Tibial nerve (tissue), 4 donors: ENCODE measurements at regions not wholly inside any gene's neighbourhood (a gene's known extent, or its start where the extent isn't known, plus 50 kb on each side); places are given as distances from the start of the nearest gene placed in this dataset.

Source experiments
- DNase-seq, 2 donors: peaks; one replicate each; pipeline ENCODE4 v3.0.0-alpha.2; 2019; ENCODE audit warnings: low spot score in 2 of 2
- H3K27ac ChIP-seq, 4 donors: fragments of 200-600 bp; sonication (generic) in 3 of 4; one replicate each; pipeline ENCODE4 v1.5.1; 2017 to 2019; ENCODE audit warnings: mild to moderate bottlenecking in 1 of 4
- H3K27me3 ChIP-seq, 2 donors: fragments of 200-600 bp; sonication (generic) in 1 of 2; one replicate each; pipeline versions ENCODE4 v1.5.1 to v1.6.0; 2017 to 2019
- H3K36me3 ChIP-seq, 3 donors: fragments of 200-600 bp; sonication (generic); one replicate each; pipeline ENCODE4 v1.5.1; 2018 to 2019
- H3K4me1 ChIP-seq, 4 donors: fragments of 200-600 bp; sonication (generic) in 3 of 4; one replicate each; pipeline ENCODE4 v1.5.1; 2017 to 2019
- H3K4me3 ChIP-seq, 4 donors: fragments of 200-600 bp; sonication (generic) in 3 of 4; one replicate each; pipeline ENCODE4 v1.5.1; 2017 to 2019; ENCODE audit warnings: mild to moderate bottlenecking in 1 of 4, moderate library complexity in 1 of 4
- H3K9me3 ChIP-seq, 4 donors: fragments of 200-600 bp; sonication (generic) in 3 of 4; one replicate each; pipeline ENCODE4 v1.5.1; 2017 to 2019
- CTCF ChIP-seq, 5 experiments: fragments of 200-600 bp in 3 of 5; fragments of 450-650 bp in 2 of 5; sonication (generic) in 3 of 5; IDR thresholded peaks; one replicate each; pipeline ENCODE4 v1.5.1; 2016 to 2019; ENCODE audit warnings: antibody characterized with exemption in 5 of 5, mild to moderate bottlenecking in 3 of 5, moderate library complexity in 2 of 5
- EP300 ChIP-seq, 2 donors: sonication (generic); formaldehyde crosslinking; IDR thresholded peaks; one replicate each; pipeline ENCODE4 v1.6.1; 2017; ENCODE audit warnings: antibody characterized with exemption in 2 of 2, mild to moderate bottlenecking in 1 of 2
- POLR2A ChIP-seq, 2 donors: fragments of 450-650 bp; IDR thresholded peaks; one replicate each; pipeline ENCODE4 v1.6.1; 2017; ENCODE audit warnings: antibody characterized with exemption in 2 of 2, mild to moderate bottlenecking in 2 of 2, moderate library complexity in 2 of 2
- WGBS, 2 donors: methylation state at CpG; one replicate each; pipeline ENCODE4 v1.1.5; 2018; 5-methylcytosine and 5-hydroxymethylcytosine counted together

GRCh38 chr14:48914921-48915320 is 671.3 kb downstream of the RPS29 start:
- TF ChIP-seq CTCF (IDR thresholded peaks at IDR 0.05) (no peak), POLR2A (IDR thresholded peaks at IDR 0.05) (no peak), EP300 (IDR thresholded peaks at IDR 0.05) (no peak)
- 79 to 86% methylated on average over 4 of the region's 4 CpGs for WGBS, 2 donors

GRCh38 chr14:48914382-48914781 is 671.8 kb downstream of the RPS29 start:
- no peaks in the 10 kb centered on the region for H3K27me3 ChIP-seq
- H3K9me3 ChIP-seq = no peaks in the 10 kb centered on the region
- WGBS, 2 donors = 66 to 77% methylated on average over 1 of the region's 1 CpG
- no peak for DNase-seq
- H3K27ac ChIP-seq = no peak overlapping the region
- H3K36me3 ChIP-seq = no peaks in the 10 kb centered on the region
- H3K4me3 ChIP-seq = no peak overlapping the region
- no peak for TF ChIP-seq CTCF (IDR thresholded peaks at IDR 0.05)
- no peak for TF ChIP-seq EP300 (IDR thresholded peaks at IDR 0.05)
- no peak for TF ChIP-seq POLR2A (IDR thresholded peaks at IDR 0.05)
- no peaks in the 10 kb centered on the region for H3K4me1 ChIP-seq

More at GRCh38 chr14:48914921-48915320, 671.3 kb downstream of the RPS29 start:
- Histone ChIP-seq H3K36me3 (no peaks in the 10 kb centered on the region), H3K4me3 (no peak overlapping the region), H3K27ac (no peak overlapping the region), H3K27me3 (no peaks in the 10 kb centered on the region), H3K4me1 (no peaks in the 10 kb centered on the region), H3K9me3 (no peaks in the 10 kb centered on the region)
- no peak for DNase-seq

GRCh38 chr14:48900565-48900964 is 685.6 kb downstream of the RPS29 start:
- TF ChIP-seq EP300 (IDR thresholded peaks at IDR 0.05) (no peak), CTCF (IDR thresholded peaks at IDR 0.05) (no peak), POLR2A (IDR thresholded peaks at IDR 0.05) (no peak)

GRCh38 chr14:48890333-48890732 is 695.8 kb downstream of the RPS29 start:
- no peaks in the 10 kb centered on the region for H3K9me3 ChIP-seq
- no peak overlapping the region for H3K4me3 ChIP-seq
- no peaks in the 10 kb centered on the region for H3K36me3 ChIP-seq
- 10 to 25% methylated on average over 1 of the region's 1 CpG for WGBS, 2 donors
- no peak for TF ChIP-seq POLR2A (IDR thresholded peaks at IDR 0.05)
- no peak for TF ChIP-seq CTCF (IDR thresholded peaks at IDR 0.05)
- TF ChIP-seq EP300 (IDR thresholded peaks at IDR 0.05) = no peak
- H3K27ac ChIP-seq = no peak overlapping the region
- no peaks in the 10 kb centered on the region for H3K4me1 ChIP-seq
- H3K27me3 ChIP-seq = no peaks in the 10 kb centered on the region
- DNase-seq = no peak

More at GRCh38 chr14:48900565-48900964, 685.6 kb downstream of the RPS29 start:
- no peak overlapping the region for H3K27ac ChIP-seq
- H3K9me3 ChIP-seq = no peaks in the 10 kb centered on the region
- no peaks in the 10 kb centered on the region for H3K4me1 ChIP-seq
- H3K4me3 ChIP-seq = no peak overlapping the region
- WGBS, 2 donors = 32 to 37% methylated on average over 3 of the region's 3 CpGs
- H3K36me3 ChIP-seq = no peaks in the 10 kb centered on the region
- DNase-seq = no peak
- H3K27me3 ChIP-seq = no peaks in the 10 kb centered on the region

GRCh38 chr14:48876806-48877340 is 709.3 kb downstream of the RPS29 start:
- no peak for DNase-seq
- H3K4me1 ChIP-seq = no peaks in the 10 kb centered on the region
- no peak overlapping the region for H3K4me3 ChIP-seq
- H3K27ac ChIP-seq = no peak overlapping the region
- H3K27me3 ChIP-seq = no peaks in the 10 kb centered on the region
- TF ChIP-seq EP300 (IDR thresholded peaks at IDR 0.05) (no peak), POLR2A (IDR thresholded peaks at IDR 0.05) (no peak), CTCF (IDR thresholded peaks at IDR 0.05) (no peak)
- H3K36me3 ChIP-seq = no peaks in the 10 kb centered on the region
- peaks cover 0 to 8% (median 0%) of the 10 kb centered on the region in 4 donors for H3K9me3 ChIP-seq
- 25 to 33% methylated on average over 1 of the region's 1 CpG for WGBS, 2 donors
